ENCODE measurements at regions not wholly inside any gene's neighbourhood (a gene's known extent, or its start where the extent isn't known, plus 50 kb on each side); places are given as distances from the start of the nearest gene placed in this dataset.
A peak's percentile ranks its signal among the peaks of the same experiment; 100 is the strongest.

DNA sequence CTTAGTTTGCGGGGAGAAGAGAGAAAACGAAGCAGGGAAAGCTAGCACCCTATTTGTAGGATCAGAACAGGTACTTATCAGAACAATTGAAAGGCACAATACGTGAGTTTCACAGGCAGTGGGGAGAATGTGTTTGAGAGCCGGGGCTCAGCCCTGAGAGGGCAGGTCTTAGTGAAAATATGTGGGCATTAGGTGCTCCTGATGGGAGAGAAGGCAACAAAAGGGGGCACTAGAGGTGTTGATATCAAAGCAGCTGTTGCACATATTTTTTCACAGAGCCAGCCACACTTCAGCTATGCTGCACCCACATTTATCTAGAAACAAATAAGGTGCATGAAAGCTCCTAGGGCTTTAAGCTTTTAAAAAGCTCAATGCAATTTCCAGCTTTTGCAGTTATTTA, 99.7 kb upstream of the MAN2A1 start:
- DNase-seq (peak; percentile 1), ATAC-seq (no peak)
- no peak overlapping the region for H3K4me2 ChIP-seq (ENCODE audit: low read length)
- intact Hi-C loops (cut with micrococcal nuclease): loop anchor here (10.0 kb wide), 1 partner anchor 95 kb away; the partner anchor contains the start of gene MAN2A1
- no peak for TF ChIP-seq EZH2 (IDR thresholded peaks at IDR 0.05; ENCODE audit: low read length, unreplicated experiment)
- no peak for TF ChIP-seq EZH2phosphoT487 (IDR thresholded peaks at IDR 0.05; ENCODE audit: borderline replicate concordance, low read length)
- TF ChIP-seq, protein P1, sequence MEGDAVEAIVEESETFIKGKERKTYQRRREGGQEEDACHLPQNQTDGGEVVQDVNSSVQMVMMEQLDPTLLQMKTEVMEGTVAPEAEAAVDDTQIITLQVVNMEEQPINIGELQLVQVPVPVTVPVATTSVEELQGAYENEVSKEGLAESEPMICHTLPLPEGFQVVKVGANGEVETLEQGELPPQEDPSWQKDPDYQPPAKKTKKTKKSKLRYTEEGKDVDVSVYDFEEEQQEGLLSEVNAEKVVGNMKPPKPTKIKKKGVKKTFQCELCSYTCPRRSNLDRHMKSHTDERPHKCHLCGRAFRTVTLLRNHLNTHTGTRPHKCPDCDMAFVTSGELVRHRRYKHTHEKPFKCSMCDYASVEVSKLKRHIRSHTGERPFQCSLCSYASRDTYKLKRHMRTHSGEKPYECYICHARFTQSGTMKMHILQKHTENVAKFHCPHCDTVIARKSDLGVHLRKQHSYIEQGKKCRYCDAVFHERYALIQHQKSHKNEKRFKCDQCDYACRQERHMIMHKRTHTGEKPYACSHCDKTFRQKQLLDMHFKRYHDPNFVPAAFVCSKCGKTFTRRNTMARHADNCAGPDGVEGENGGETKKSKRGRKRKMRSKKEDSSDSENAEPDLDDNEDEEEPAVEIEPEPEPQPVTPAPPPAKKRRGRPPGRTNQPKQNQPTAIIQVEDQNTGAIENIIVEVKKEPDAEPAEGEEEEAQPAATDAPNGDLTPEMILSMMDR (conservative IDR thresholded peaks at IDR 0.05; ENCODE audit: low read depth, low read length): no peak
- BruUV-seq (replicated peaks): no TSS peak
- H3K4me3 ChIP-seq (ENCODE audit: low read length): no peak overlapping the region
- CTCF ChIA-PET: no interaction called here
- H4K20me1 ChIP-seq (ENCODE audit: low read length): no peaks in the 10 kb centered on the region
- H3K9me3 ChIP-seq (ENCODE audit: low read length): no peaks in the 10 kb centered on the region
- no peak overlapping the region for H3K27ac ChIP-seq (ENCODE audit: low read length)
- POLR2A ChIA-PET (ENCODE audit: unreplicated experiment): no interaction called here
- H3K27me3 ChIP-seq (ENCODE audit: low read length): no peaks in the 10 kb centered on the region
- H3F3A ChIP-seq (ENCODE audit: low read length, unreplicated experiment): no peaks in the 10 kb centered on the region
- no peaks in the 10 kb centered on the region for H3K4me1 ChIP-seq (ENCODE audit: insufficient read depth, low read length)
- no peaks in the 10 kb centered on the region for H3K36me3 ChIP-seq (ENCODE audit: low read depth, low read length)
- no peak overlapping the region for H3K9ac ChIP-seq (ENCODE audit: low read length)
- H3K79me2 ChIP-seq (ENCODE audit: low read length): no peaks in the 10 kb centered on the region
- no peaks in the 10 kb centered on the region for H3K9me2 ChIP-seq (replicated peaks; ENCODE audit: low read length)
- no peak overlapping the region for H2AFZ ChIP-seq (ENCODE audit: low read length)

DNA sequence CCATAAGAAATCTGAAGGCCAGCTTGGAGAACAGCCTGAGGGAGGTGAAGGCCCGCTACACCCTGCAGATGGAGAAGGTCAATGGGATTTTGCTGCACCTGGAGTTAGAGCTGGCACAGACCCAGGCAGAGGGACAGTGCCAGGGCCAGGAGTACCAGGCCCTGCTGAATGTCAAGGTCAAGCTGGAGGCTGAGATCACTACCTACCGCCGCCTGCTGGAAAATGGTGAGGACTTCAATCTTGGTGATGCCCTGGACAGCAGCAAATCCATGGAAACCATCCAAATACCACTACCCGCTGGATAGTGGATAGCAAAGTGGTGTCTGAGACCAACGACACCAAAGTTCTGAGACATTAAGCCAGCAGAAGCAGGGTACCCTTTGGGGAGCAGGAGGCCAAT, 100.5 kb upstream of the MAN2A1 start:
- CTCF ChIA-PET: no interaction called here
- no peak for ATAC-seq

DNA sequence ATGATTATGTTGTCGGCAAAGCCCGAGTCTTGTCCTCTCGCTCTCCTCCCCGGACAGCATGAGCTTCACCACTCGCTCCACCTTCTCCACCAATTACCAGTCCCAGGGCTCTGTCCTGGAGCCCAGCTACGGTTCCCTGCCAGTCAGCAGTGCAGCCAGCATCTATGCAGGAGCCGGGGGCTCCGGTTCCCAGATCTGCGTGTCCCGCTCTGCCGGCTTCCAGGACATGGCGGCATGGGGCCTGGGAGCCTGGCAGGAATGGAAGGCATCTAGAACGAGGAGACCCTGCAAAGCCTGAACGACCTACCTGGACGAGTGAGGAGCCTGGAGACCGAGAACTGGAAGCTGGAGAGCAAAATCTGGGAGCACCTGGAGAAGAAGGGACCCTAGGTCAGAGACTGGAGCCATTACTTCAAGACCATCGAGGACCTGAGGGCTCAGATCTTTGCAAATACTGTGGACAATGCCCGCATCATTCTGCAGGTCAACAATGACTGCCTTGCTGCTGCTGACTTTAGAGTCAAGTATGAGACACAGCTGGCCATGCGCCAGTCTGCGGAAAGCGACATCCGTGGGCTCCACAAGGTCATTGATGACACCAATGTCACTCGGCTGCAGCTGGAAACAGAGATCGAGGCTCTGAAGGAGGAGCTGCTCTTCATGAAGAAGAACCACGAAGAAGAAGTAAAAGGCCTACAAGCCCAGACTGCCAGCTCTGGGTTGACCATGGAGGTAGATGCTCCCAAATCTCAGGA, 101.3 kb upstream of the MAN2A1 start:
- no peaks in the 10 kb centered on the region for H3K9me2 ChIP-seq (replicated peaks; ENCODE audit: low read length)
- TF ChIP-seq, protein P1 (conservative IDR thresholded peaks at IDR 0.05; ENCODE audit: low read depth, low read length): no peak
- TF ChIP-seq EZH2 (IDR thresholded peaks at IDR 0.05; ENCODE audit: low read length, unreplicated experiment) (no peak), EZH2phosphoT487 (IDR thresholded peaks at IDR 0.05; ENCODE audit: borderline replicate concordance, low read length) (no peak)
- intact Hi-C loops (cut with micrococcal nuclease): no loop called here
- no peak for ATAC-seq
- no peak overlapping the region for H3K9ac ChIP-seq (ENCODE audit: low read length)
- no peak overlapping the region for H3K4me2 ChIP-seq (ENCODE audit: low read length)
- no peaks in the 10 kb centered on the region for H3F3A ChIP-seq (ENCODE audit: low read length, unreplicated experiment)
- no peak overlapping the region for H3K27ac ChIP-seq (ENCODE audit: low read length)
- POLR2A ChIA-PET (ENCODE audit: unreplicated experiment): no interaction called here
- no peaks in the 10 kb centered on the region for H4K20me1 ChIP-seq (ENCODE audit: low read length)
- no peak for DNase-seq
- no peaks in the 10 kb centered on the region for H3K27me3 ChIP-seq (ENCODE audit: low read length)
- no peak overlapping the region for H2AFZ ChIP-seq (ENCODE audit: low read length)
- H3K9me3 ChIP-seq (ENCODE audit: low read length): no peaks in the 10 kb centered on the region
- H3K4me3 ChIP-seq (ENCODE audit: low read length): no peak overlapping the region
- no peaks in the 10 kb centered on the region for H3K79me2 ChIP-seq (ENCODE audit: low read length)
- no TSS peak for BruUV-seq (replicated peaks)
- no peaks in the 10 kb centered on the region for H3K36me3 ChIP-seq (ENCODE audit: low read depth, low read length)
- CTCF ChIA-PET: no interaction called here
- no peaks in the 10 kb centered on the region for H3K4me1 ChIP-seq (ENCODE audit: insufficient read depth, low read length)

More for the DNA sequence above, 100.5 kb upstream of the MAN2A1 start:
- Histone ChIP-seq H3K4me3 (ENCODE audit: low read length) (no peak overlapping the region), H3K79me2 (ENCODE audit: low read length) (no peaks in the 10 kb centered on the region), H3K4me1 (ENCODE audit: insufficient read depth, low read length) (no peaks in the 10 kb centered on the region), H3K27me3 (ENCODE audit: low read length) (no peaks in the 10 kb centered on the region), H3K27ac (ENCODE audit: low read length) (no peak overlapping the region), H3K9me2 (replicated peaks; ENCODE audit: low read length) (no peaks in the 10 kb centered on the region), H4K20me1 (ENCODE audit: low read length) (no peaks in the 10 kb centered on the region), H3F3A (ENCODE audit: low read length, unreplicated experiment) (no peaks in the 10 kb centered on the region), H3K36me3 (ENCODE audit: low read depth, low read length) (no peaks in the 10 kb centered on the region), H3K4me2 (ENCODE audit: low read length) (no peak overlapping the region), H3K9ac (ENCODE audit: low read length) (no peak overlapping the region), H2AFZ (ENCODE audit: low read length) (no peak overlapping the region), H3K9me3 (ENCODE audit: low read length) (no peaks in the 10 kb centered on the region)
- TF ChIP-seq EZH2 (IDR thresholded peaks at IDR 0.05; ENCODE audit: low read length, unreplicated experiment) (no peak), EZH2phosphoT487 (IDR thresholded peaks at IDR 0.05; ENCODE audit: borderline replicate concordance, low read length) (no peak)
- TF ChIP-seq, protein P1 (conservative IDR thresholded peaks at IDR 0.05; ENCODE audit: low read depth, low read length): no peak
- no TSS peak for BruUV-seq (replicated peaks)
- POLR2A ChIA-PET (ENCODE audit: unreplicated experiment): no interaction called here
- intact Hi-C loops (cut with micrococcal nuclease): no loop called here
- no peak for DNase-seq

All from PC-3 (cell line).